Right lobe of liver (tissue), 6 donors: ENCODE measurements at regions not wholly inside any gene's neighbourhood (a gene's known extent, or its start where the extent isn't known, plus 50 kb on each side); places are given as distances from the start of the nearest gene placed in this dataset.

Source experiments
- ATAC-seq, 4 donors: fragments of 200-7000 bp; cut with Tn5 transposase; one replicate each; pipeline ENCODE4 v1.9.1; 2020; ENCODE audit warnings: mild to moderate bottlenecking in 4 of 4, moderate library complexity in 4 of 4
- DNase-seq, 3 donors: peaks; one replicate each; pipeline ENCODE4 v3.0.0-alpha.2; 2020
- H3K27ac ChIP-seq, 3 donors: fragments of 200-600 bp; one replicate each; pipeline ENCODE4 v1.8.0; 2022
- H3K27me3 ChIP-seq, 2 donors: fragments of 200-600 bp; one replicate each; pipeline ENCODE4 v1.8.0; 2022
- H3K36me3 ChIP-seq, 4 donors: fragments of 200-600 bp; sonication (generic) in 1 of 4; one replicate each; pipeline versions ENCODE4 v1.5.1 to v1.8.0; 2017 to 2022; ENCODE audit warnings: control low read depth in 1 of 4
- H3K4me1 ChIP-seq, 4 donors: fragments of 200-600 bp; sonication (generic) in 1 of 4; one replicate each; pipeline versions ENCODE4 v1.5.1 to v1.8.0; 2017 to 2022; ENCODE audit warnings: control low read depth in 1 of 4
- H3K4me3 ChIP-seq, 3 donors: fragments of 200-600 bp; one replicate each; pipeline ENCODE4 v1.8.0; 2022
- H3K9me3 ChIP-seq, 4 donors: fragments of 200-600 bp; sonication (generic) in 1 of 4; one replicate each; pipeline versions ENCODE4 v1.5.1 to v1.8.0; 2017 to 2022; ENCODE audit warnings: control low read depth in 1 of 4
- CTCF ChIP-seq, 4 donors: fragments of 200-600 bp in 3 of 4; fragments of 450-650 bp in 1 of 4; IDR thresholded peaks; one replicate each; pipeline versions ENCODE4 v1.5.1 to v1.8.0; 2016 to 2022; ENCODE audit warnings: antibody characterized with exemption in 4 of 4, mild to moderate bottlenecking in 2 of 4
- POLR2A ChIP-seq: fragments of 450-650 bp; IDR thresholded peaks from one replicate; pipeline ENCODE4 v1.6.1; 2017; ENCODE audit warnings: antibody characterized with exemption, mild to moderate bottlenecking
- WGBS: methylation state at CpG from one replicate; pipeline ENCODE4 v1.1.6; 2018; ENCODE audit warnings: low coverage, low lambda C conversion rate; ENCODE audit not compliant: insufficient coverage; ENCODE audit errors: missing lambda C conversion rate; 5-methylcytosine and 5-hydroxymethylcytosine counted together
- intact Hi-C, 2 donors: fragments of 100-400 bp; cut with DNase I; formaldehyde crosslinking; loops; one replicate each; pipeline versions ENCODE4 v1.11.2 to v1.14.1; 2022
- donor health status: DM: no; HTN: yes; CAD: no.
- donor health status: DM: no; HTN: no; CAD: no.
- donor health status: DM: no; HTN: no; CAD: no.
- donor health status: DM: no; HTN: yes; CAD: no.
- donor health status: DM: no; HTN: yes; CAD: no.

GRCh38 chr15:57795261-57795660 is 88.7 kb downstream of the POLR2M start:
- no peak overlapping the region for H3K4me3 ChIP-seq
- H3K9me3 ChIP-seq, result no peaks in the 10 kb centered on the region
- no peak overlapping the region for H3K27ac ChIP-seq
- WGBS, result 71% methylated on average over 3 of the region's 6 CpGs
- no peaks in the 10 kb centered on the region for H3K27me3 ChIP-seq
- intact Hi-C loops, result no loop called here
- no peak for TF ChIP-seq CTCF (IDR thresholded peaks at IDR 0.05)
- TF ChIP-seq POLR2A, result no peak
- no peak for DNase-seq
- H3K36me3 ChIP-seq, result no peaks in the 10 kb centered on the region
- ATAC-seq, result no peak
- no peaks in the 10 kb centered on the region for H3K4me1 ChIP-seq

- intact Hi-C loops, result no loop called here
- no peak for TF ChIP-seq POLR2A
- TF ChIP-seq CTCF (IDR thresholded peaks at IDR 0.05), result no peak
- Histone ChIP-seq H3K4me1 (no peaks in the 10 kb centered on the region), H3K4me3 (no peak overlapping the region), H3K9me3 (no peaks in the 10 kb centered on the region), H3K27me3 (no peaks in the 10 kb centered on the region), H3K27ac (no peak overlapping the region), H3K36me3 (no peaks in the 10 kb centered on the region)
- WGBS, result 100% methylated on average over 1 of the region's 1 CpG
- no peak for ATAC-seq
- DNase-seq, result no peak
These were observed 89.6 kb downstream of the POLR2M start for GRCh38 chr15:57796146-57796545.

GRCh38 chr15:57797110-57797509 is 90.6 kb downstream of the POLR2M start:
- intact Hi-C loops, result no loop called here
- no peaks in the 10 kb centered on the region for H3K4me1 ChIP-seq
- H3K27me3 ChIP-seq, result no peaks in the 10 kb centered on the region
- DNase-seq, result no peak
- no peak overlapping the region for H3K4me3 ChIP-seq
- no peaks in the 10 kb centered on the region for H3K9me3 ChIP-seq
- TF ChIP-seq POLR2A, result no peak
- no peak for TF ChIP-seq CTCF (IDR thresholded peaks at IDR 0.05)
- H3K36me3 ChIP-seq, result no peaks in the 10 kb centered on the region
- no peak for ATAC-seq
- no peak overlapping the region for H3K27ac ChIP-seq
- 83% methylated on average over 1 of the region's 3 CpGs for WGBS

- no peaks in the 10 kb centered on the region for H3K9me3 ChIP-seq
- WGBS, result 59% methylated on average over 7 of the region's 7 CpGs
- no peak for TF ChIP-seq CTCF (IDR thresholded peaks at IDR 0.05)
- TF ChIP-seq POLR2A, result no peak
- no peaks in the 10 kb centered on the region for H3K27me3 ChIP-seq
- no peak overlapping the region for H3K4me3 ChIP-seq
- no peak for DNase-seq
- peak in 3 of 4 donors; percentile 36 to 60 (median 37) for ATAC-seq
- intact Hi-C loops, result no loop called here
- H3K27ac ChIP-seq, result no peak overlapping the region
- no peaks in the 10 kb centered on the region for H3K4me1 ChIP-seq
- H3K36me3 ChIP-seq, result no peaks in the 10 kb centered on the region
These were observed 91.2 kb downstream of the POLR2M start for GRCh38 chr15:57797568-57798267.
